Memory B cell (primary cell): ENCODE measurements at regions not wholly inside any gene's neighbourhood (a gene's known extent, or its start where the extent isn't known, plus 50 kb on each side); places are given as distances from the start of the nearest gene placed in this dataset.

Experiments used
- ATAC-seq: fragments of 150-1000 bp; cut with Tn5 transposase; 2 replicates; pipeline ENCODE4 v1.10.0; 2021; ENCODE audit warnings: low read depth, mild to moderate bottlenecking, moderate library complexity
- DNase-seq, 2 donors: peaks; one replicate each; pipeline ENCODE4 v3.0.0; 2022; ENCODE audit warnings: low spot score in 2 of 2
- H3K27ac Mint-ChIP-seq: one replicate; pipeline ENCODE4 v1.8.0; 2022; ENCODE audit warnings: mild to moderate bottlenecking, moderate library complexity, mixed read lengths
- H3K27me3 Mint-ChIP-seq: one replicate; pipeline ENCODE4 v1.8.0; 2022; ENCODE audit warnings: mixed read lengths
- H3K36me3 Mint-ChIP-seq: one replicate; pipeline ENCODE4 v1.8.0; 2022; ENCODE audit warnings: mild to moderate bottlenecking, mixed read lengths
- H3K4me1 Mint-ChIP-seq: one replicate; pipeline ENCODE4 v1.8.0; 2022; ENCODE audit warnings: mixed read lengths
- H3K4me3 Mint-ChIP-seq: one replicate; pipeline ENCODE4 v1.8.0; 2022; ENCODE audit warnings: mild to moderate bottlenecking, moderate library complexity, mixed read lengths
- H3K9me3 Mint-ChIP-seq: one replicate; pipeline ENCODE4 v1.8.0; 2022; ENCODE audit warnings: mixed read lengths

DNA sequence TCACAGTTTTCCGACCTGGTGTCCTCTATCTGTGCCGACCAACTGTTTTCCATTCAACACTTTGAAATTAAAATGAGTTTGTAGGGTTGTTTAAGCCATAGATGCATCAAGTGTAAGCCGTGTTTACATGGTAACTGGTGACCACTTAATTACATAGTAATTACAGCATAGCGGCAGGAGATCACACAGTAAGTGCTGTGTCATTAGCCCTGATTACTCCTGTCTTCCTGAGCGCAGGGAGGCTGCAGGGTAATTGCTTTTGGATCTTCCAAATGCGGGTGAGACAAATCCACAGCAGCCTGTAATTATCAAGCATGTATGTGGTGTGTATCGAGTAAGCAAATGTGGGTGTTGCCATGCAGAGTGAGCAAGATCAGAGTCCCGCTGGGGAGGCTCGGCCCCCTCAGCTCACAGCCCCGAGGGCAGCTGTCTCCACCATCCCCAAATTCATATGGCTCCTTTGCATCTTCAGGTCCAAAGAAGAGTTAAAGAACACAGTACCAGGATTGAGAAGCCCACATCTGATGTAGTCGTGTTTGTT, 71.5 kb upstream of the HDAC4 start:
- DNase-seq: no peak
- Mint-ChIP-seq H3K36me3 (no peaks in the 10 kb centered on the region), H3K9me3 (no peaks in the 10 kb centered on the region), H3K27ac (no peak overlapping the region), H3K4me1 (no peaks in the 10 kb centered on the region), H3K27me3 (peaks cover 6% of the 10 kb centered on the region), H3K4me3 (no peak overlapping the region)
- no peak for ATAC-seq

DNA sequence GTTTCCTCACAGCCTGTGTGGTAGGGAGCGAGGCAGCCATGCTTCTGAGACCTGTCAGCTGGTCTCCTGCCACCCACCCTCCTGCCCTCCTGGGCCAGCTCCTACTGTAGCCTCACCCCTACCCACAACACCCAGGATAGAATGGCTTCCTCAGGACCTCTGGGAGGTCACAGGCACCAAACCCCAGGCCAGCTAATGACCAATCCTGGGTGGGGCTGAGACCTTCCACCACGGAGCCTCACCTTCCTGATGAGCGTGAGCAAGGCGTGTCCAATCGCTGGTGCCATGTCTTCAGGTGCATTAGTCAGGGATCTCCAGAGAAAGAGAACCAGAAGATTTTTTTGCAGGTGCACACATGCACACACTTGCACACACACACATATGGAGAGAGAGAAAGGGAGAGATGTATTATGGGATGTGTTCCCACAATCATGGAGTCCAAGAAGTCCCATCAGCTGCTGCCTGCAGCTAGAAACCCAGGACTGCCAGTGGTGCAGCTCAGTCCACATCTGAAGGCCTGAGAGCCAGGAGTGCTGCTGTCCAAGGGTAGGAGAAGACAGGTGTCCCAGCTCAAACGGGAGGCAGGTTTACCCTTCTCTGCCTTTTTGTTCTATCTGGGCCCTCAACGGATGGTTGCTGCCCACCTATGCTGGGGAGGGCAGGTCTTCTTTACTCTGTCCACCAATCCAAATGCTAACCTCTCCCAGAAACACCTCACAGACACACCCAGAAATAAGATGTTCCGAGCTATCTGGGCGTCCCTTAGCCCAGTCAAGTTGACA, 70.4 kb upstream of the HDAC4 start:
- Mint-ChIP-seq H3K36me3 (no peaks in the 10 kb centered on the region), H3K4me3 (no peak overlapping the region), H3K27me3 (peaks cover 6% of the 10 kb centered on the region), H3K4me1 (no peaks in the 10 kb centered on the region), H3K27ac (no peak overlapping the region), H3K9me3 (no peaks in the 10 kb centered on the region)
- no peak for ATAC-seq
- no peak for DNase-seq

DNA sequence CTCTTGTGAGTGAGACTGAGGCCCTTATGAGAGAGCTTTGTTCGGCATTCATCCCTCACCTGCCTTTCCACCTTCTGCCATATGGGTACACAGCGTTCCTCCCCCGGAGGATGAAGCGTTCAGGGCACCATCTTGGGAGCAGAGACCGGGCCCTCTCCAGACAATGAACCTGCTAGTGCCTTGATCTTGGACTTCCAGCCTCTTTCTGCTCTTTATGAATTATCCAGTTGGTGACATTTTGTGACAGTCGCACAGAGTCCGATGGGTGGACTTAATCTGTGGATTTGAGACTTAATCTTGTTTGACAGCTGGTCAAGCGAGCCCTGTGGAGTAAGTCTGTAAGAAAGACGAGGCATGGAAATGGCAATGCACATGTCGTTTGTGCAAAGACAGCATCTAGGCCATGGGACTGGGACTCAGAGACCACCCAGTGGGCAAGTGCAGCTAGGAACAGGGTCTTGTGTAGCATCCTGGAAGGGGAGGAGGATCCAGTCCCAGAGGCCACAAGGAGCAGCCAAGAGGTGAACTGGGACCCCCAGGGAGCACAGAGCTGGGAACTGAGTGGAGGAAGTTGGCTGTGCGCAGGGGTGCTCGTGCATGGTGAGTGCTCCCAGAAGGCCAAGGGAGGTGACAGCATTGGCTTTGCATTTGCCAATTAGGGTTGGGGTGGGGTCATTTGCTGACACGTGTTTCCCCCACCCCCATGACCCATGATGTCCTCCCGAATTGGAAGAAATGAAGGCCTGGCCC, 69.5 kb upstream of the HDAC4 start:
- no peak for ATAC-seq
- H3K4me3 Mint-ChIP-seq: no peak overlapping the region
- no peaks in the 10 kb centered on the region for H3K9me3 Mint-ChIP-seq
- no peak overlapping the region for H3K27ac Mint-ChIP-seq
- peaks cover 6% of the 10 kb centered on the region for H3K27me3 Mint-ChIP-seq
- no peaks in the 10 kb centered on the region for H3K36me3 Mint-ChIP-seq
- no peak for DNase-seq
- H3K4me1 Mint-ChIP-seq: no peaks in the 10 kb centered on the region

DNA sequence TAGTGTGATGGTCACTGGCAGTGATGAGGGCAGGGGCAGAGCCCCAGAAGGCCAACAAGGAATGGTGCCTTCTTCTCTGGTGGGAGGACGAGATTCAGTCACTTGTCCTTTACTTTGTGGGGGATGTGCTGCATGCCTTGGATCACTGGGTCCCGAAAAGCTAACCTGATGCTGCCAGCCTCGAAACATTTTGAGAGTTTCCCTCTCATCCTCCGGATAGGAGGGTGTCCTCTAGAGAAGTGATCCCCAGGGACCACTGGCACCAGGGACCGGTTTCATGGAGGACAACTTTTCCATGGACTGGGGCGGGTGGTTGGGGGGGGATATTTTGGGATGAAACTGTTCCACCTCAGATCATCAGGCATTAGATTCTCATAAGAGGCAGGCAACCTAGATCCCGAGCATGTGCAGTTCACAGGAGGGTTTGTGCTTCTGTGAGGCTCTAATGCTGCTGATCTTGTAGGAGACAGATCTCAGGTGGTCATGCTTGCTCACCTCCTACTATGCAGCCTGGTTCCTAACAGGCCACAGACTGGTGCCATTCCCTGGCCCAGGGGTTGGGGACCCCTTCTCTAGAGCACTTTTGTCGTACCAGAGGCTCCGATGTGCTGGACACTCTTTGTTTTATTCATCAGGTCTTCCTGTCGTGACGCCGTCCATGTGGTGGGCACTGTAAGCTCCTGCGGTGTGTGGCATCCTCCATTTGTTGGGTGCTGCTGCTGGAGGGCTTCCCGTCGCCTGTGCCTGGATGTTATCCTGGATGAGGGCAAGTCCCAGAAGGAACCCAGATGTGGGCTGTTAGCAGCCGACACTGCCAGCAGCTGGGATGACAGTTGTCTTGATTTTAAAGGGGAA, 68.5 kb upstream of the HDAC4 start:
- ATAC-seq: no peak
- peaks cover 4% of the 10 kb centered on the region for H3K27me3 Mint-ChIP-seq
- H3K4me3 Mint-ChIP-seq: no peak overlapping the region
- H3K4me1 Mint-ChIP-seq: no peaks in the 10 kb centered on the region
- DNase-seq: no peak
- no peaks in the 10 kb centered on the region for H3K36me3 Mint-ChIP-seq
- H3K9me3 Mint-ChIP-seq: no peaks in the 10 kb centered on the region
- H3K27ac Mint-ChIP-seq: no peak overlapping the region

DNA sequence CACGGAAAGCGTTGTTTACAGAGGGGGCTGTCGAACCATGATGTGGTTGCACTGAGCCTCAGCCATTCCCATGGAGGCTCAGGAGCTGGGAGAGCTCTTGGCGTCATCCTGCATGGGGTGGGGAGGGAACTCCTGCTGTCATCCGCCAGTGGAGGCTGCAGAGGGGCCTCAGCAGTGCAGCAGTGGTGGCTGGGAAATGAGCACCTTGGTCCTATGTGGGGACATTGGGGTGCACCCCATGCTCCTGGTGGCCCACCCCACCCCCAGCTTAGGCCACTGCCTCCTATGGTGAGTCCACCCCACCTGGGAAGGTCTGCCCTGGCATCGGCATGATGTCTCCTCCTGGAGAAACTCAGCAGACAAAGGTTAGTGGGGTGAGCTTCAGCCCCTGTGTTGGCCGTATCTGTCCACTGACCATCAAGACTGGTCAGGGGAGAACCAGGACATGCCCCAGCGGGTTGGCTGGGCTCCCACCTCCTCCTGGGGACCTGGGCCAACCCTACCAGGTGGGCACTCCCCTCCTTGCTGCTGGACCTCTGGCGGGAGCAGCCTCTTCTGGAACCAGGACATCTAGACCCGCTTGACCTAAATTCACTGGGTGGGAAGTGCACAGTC, 67.8 kb upstream of the HDAC4 start:
- H3K9me3 Mint-ChIP-seq: no peaks in the 10 kb centered on the region
- no peak overlapping the region for H3K27ac Mint-ChIP-seq

DNA sequence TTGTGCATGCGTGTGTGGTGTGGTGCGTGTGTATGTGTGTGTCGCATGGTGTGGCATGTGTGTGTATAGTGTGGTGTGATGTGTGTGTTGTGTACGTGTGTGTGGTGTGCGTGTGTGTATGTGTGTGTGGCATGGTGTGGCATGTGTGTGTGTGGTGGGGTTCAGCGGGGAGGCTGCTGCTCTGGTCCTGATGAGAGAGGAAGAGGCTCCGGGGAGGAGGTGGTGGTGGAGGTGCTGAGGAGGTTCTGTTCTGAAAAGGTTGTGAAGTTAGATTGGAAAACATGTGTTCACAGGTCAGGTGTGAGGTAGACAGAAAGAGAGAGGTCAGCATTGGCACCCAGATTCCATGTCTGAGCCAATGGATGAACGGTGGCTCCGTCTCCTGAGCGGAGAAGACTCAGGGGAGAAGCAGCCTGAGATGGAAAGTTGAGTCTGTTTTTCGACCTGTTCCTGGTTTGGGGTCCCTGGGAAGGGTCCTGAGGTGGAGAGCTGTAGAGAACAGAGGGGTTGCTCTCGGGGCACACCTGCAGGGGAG, 67.2 kb upstream of the HDAC4 start:
- DNase-seq: no peak
- no peak overlapping the region for H3K27ac Mint-ChIP-seq
- no peak for ATAC-seq
- peaks cover 2% of the 10 kb centered on the region for H3K27me3 Mint-ChIP-seq
- no peaks in the 10 kb centered on the region for H3K4me1 Mint-ChIP-seq
- no peaks in the 10 kb centered on the region for H3K9me3 Mint-ChIP-seq
- no peak overlapping the region for H3K4me3 Mint-ChIP-seq
- no peaks in the 10 kb centered on the region for H3K36me3 Mint-ChIP-seq

More for the DNA sequence above, 67.8 kb upstream of the HDAC4 start:
- DNase-seq (no peak), ATAC-seq (no peak)
- Mint-ChIP-seq H3K4me3 (no peak overlapping the region), H3K27me3 (peaks cover 2% of the 10 kb centered on the region), H3K36me3 (no peaks in the 10 kb centered on the region), H3K4me1 (no peaks in the 10 kb centered on the region)

DNA sequence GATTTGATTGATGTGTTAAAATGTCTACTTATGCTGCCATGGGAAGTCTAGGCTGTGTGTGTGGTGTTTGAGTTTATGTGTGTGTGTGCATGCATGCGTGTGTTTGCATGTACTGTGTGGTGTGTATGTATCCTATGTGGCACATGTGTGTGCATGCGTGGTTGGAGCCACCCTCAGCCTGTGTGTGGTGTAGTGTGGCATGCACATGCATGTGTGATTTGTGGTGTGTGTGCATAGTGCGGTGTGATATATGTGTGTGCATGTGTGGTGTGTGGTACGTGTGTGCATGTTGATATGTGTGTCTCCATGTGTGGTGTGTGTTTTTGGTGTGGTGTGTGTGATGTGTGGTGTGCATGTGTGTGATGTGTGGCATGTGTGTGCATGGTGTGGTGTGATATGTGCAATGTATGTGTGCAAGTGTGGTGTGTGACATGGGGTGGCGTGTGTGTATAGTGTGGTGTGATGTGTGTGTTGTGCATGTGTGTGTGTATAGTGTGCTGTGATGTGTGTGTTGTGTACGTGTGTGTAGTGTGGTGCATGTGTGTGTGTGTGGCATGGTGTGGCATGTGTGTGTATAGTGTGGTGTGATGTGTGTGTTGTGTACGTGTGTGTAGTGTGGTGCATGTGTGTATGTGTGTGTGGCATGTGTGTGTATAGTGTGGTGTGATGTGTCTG, 66.6 kb upstream of the HDAC4 start:
- Mint-ChIP-seq H3K4me3 (no peak overlapping the region), H3K27ac (no peak overlapping the region), H3K36me3 (no peaks in the 10 kb centered on the region), H3K4me1 (no peaks in the 10 kb centered on the region), H3K27me3 (peaks cover 2% of the 10 kb centered on the region), H3K9me3 (no peaks in the 10 kb centered on the region)
- ATAC-seq (no peak), DNase-seq (no peak)

DNA sequence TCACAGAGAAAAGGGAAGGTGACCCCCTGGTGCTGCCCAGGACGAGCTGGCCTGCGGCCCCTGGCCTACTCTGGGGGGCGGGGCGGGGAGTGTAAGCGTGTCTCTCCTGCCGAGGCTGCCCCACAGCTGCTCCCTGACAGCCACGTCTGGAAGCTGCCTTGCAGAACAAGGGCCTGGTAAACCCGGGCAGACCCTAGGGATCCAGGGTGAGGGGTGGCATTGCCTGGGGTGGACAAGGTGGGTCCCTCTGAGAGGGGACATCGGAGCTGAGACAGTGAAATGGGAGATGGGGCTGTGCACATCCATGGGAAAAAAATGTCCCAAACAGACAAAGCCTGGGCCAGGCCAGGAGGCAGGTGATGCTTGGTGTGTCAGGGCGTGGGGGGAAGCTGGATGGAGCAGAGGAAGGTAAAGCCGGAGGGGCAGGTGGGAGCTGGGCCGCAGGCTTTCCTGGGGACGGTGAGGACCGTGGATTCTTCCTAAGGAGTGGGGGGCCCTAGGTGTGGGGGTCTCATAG, 66.0 kb upstream of the HDAC4 start:
- H3K27me3 Mint-ChIP-seq: peaks cover 4% of the 10 kb centered on the region
- no peaks in the 10 kb centered on the region for H3K36me3 Mint-ChIP-seq
- DNase-seq (no peak), ATAC-seq (no peak)
- H3K27ac Mint-ChIP-seq: no peak overlapping the region
- H3K4me1 Mint-ChIP-seq: no peaks in the 10 kb centered on the region
- no peaks in the 10 kb centered on the region for H3K9me3 Mint-ChIP-seq
- H3K4me3 Mint-ChIP-seq: no peak overlapping the region

DNA sequence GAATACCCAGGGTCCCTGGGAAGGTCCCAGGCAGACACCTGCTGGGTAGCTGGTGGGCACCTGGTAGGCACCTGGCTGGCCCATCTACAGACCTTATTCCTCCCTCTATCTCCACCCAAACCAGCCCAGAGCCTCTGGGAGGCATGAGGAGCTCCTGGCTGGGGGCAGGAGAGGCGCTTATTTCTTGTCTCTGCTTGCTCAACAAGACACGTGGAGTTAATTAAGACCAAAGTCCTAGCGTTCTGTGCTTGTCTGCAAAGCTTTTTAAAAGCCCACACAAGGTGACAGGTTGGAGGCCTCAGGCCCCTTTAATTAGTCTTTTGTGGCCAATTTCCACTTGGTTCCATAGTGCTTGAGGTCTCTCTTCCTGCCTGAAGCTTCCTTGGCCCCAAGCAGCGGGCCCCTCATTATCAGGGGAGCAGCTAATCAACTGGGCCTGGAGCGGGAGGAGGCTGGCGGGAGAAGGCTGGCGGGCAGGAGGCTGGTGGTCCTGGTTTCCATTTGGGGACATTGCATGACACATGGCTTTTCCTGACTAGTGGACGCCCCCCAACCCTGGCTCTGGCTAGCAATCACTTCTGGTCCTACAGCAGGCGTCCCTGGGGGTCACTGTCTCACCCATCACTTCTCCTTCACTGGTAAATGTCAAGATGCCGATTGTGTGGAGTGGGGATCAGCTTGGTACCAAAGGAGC, 65.4 kb upstream of the HDAC4 start:
- Mint-ChIP-seq H3K27ac (no peak overlapping the region), H3K27me3 (peaks cover 4% of the 10 kb centered on the region), H3K36me3 (no peaks in the 10 kb centered on the region), H3K9me3 (no peaks in the 10 kb centered on the region), H3K4me3 (no peak overlapping the region), H3K4me1 (no peaks in the 10 kb centered on the region)
- ATAC-seq (no peak), DNase-seq (no peak)

DNA sequence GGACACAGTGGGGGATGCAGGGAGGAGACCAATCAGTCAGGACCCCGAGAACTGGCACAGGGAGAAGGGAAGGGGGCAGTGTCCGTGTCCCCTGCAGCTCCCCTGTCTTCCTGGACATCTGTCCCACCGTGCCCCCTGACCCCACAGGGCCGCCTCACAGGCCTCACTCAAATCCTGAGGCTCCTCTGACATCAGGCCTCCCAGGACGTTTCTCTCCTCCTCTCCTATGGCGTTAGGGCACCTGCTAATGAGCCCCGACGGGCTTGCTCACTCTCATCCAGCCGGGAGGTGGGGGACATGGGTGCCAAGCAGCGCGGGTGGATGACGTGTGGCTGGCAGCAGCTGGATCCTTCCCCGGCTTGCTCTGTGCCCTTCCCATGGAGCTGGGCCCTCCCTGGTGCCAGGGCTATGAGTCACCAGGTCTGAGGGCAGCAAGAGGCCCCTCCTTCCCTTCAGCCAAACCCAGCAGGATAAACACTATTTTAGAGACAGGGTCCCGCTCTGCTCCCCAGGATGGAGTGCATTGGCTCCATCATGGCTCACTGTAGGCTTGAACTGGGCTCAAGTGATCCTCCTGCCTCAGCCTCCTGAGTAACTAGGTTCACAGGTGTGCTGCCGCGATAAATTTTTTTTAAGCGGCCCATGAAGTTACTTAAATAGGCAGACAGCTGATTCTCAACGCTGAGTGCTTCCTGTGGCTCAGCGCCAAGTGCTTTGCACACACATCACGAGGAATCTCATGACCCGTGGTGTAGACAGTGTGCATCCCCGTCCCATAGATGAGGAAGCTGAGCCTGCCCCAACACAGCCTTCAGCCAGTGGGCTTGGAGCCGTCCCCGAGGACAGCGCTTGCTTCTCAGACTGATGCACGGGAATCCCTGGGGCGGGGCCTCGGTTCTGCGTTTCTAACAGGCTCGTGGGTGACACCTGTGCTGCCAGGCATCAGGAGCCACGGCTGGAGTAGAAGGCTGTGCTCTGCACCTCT, 64.5 kb upstream of the HDAC4 start:
- H3K4me1 Mint-ChIP-seq: no peaks in the 10 kb centered on the region
- no peak overlapping the region for H3K4me3 Mint-ChIP-seq
- ATAC-seq: no peak
- peaks cover 4% of the 10 kb centered on the region for H3K27me3 Mint-ChIP-seq
- no peak for DNase-seq
- H3K27ac Mint-ChIP-seq: no peak overlapping the region
- H3K36me3 Mint-ChIP-seq: no peaks in the 10 kb centered on the region
- H3K9me3 Mint-ChIP-seq: no peaks in the 10 kb centered on the region

DNA sequence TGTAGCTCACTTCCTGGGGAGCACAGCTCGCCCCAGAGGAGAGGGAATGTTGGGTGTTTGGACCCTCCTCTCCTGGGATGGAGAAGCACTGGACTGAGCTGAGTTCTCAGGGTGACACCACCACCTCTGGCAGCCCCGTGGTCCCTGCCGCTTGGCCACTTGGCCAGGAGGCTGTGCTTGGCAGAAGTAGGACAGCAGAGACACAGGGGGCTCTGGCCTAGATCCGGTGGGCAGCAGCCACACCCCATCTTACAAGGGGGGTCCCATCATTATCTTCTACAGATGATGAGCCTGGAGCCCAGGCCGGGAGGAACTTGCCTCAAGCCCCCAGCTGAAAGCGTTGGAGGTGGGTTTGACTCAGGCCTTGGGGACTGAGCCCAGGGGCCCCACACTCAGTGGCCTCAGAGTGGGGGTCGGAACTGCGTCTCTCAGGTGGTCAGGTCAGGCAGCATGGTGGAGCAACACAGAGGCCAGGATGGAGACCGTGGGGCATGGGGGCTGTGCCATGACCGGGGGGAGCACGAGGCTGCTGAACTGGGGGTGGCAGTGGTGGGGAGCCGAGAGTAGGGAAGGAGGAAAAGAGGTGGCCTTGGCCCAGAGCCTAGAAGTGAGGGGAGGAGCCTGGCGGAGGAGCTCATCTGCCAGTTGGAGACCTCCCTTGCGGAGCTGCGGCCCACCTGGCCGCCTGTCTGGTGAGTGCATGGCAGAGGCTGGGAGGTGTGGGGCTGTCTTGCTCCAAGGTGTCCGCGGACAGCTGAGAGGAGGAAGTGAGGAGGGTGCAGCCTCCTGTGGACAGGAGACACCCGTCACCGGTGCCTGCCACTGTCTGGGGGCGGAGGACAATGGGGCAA, 63.6 kb upstream of the HDAC4 start:
- Mint-ChIP-seq H3K9me3 (no peaks in the 10 kb centered on the region), H3K4me1 (no peaks in the 10 kb centered on the region), H3K27me3 (peaks cover 6% of the 10 kb centered on the region), H3K27ac (no peak overlapping the region), H3K36me3 (no peaks in the 10 kb centered on the region), H3K4me3 (no peak overlapping the region)
- DNase-seq (no peak), ATAC-seq (no peak)
